Activated naive CD4-positive, alpha-beta T cell treated with anti-CD3 and anti-CD28 coated beads, Interleukin-2, amount 50 U/mL, for 72 hours (primary cell): ENCODE measurements at regions not wholly inside any gene's neighbourhood (a gene's known extent, or its start where the extent isn't known, plus 50 kb on each side); places are given as distances from the start of the nearest gene placed in this dataset.

Experiments used
- ATAC-seq, 2 donors: fragments of 150-1000 bp; cut with Tn5 transposase; 2 replicates each; pipeline ENCODE4 v1.10.0; 2021; ENCODE audit warnings: mild to moderate bottlenecking in 2 of 2, moderate library complexity in 2 of 2
- DNase-seq, 2 donors: peaks; one replicate each; pipeline ENCODE4 v3.0.0; 2021 to 2022; ENCODE audit warnings: low spot score in 2 of 2
- H3K27ac Mint-ChIP-seq, 2 donors: one replicate each; pipeline ENCODE4 v1.8.0; 2022; ENCODE audit warnings: mild to moderate bottlenecking in 2 of 2, mixed read lengths in 2 of 2
- H3K36me3 Mint-ChIP-seq, 2 donors: one replicate each; pipeline ENCODE4 v1.8.0; 2022; ENCODE audit warnings: mixed read lengths in 2 of 2
- H3K9me3 Mint-ChIP-seq, 2 donors: one replicate each; pipeline ENCODE4 v1.8.0; 2022; ENCODE audit warnings: mixed read lengths in 2 of 2

DNA sequence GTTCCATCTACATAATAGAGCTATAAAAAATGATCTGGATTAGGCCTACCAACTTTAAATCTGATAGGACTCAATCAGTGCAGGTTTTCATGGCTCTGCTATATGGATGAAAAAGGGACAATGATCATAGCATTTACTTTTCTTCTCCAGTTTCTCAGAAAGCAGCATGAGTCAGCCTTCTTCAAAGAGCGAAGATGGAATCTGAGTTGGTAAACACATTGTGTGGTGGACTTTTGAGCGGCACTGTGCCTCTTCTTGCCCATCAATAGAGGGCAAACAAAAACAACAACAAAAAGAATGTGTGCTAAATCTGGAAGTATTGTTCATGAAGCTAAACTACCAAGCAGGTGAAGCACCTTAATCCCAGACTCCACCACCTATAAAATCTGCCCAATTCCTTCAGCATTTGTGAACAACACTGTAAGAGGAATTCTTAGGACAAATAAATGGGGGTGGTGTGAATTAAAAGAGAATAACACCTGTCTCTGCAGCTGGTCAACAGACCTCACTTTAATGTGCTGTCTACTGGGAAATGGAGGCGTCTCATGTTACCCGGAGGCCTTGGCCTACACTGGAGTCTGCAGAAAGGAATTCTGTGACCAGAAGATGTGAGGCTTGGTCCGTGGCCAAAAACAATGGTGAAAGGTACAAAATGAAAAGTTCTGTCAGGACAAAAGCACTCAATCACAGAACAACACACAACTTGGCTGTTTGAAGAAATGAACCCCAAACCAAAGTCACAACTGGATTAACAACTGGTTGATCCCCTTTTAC, 609.0 kb downstream of the IRS1 start:
- Mint-ChIP-seq H3K36me3 (no peaks in the 10 kb centered on the region), H3K9me3 (no peaks in the 10 kb centered on the region), H3K27ac (no peak overlapping the region)
- no peak for ATAC-seq
- no peak for DNase-seq

DNA sequence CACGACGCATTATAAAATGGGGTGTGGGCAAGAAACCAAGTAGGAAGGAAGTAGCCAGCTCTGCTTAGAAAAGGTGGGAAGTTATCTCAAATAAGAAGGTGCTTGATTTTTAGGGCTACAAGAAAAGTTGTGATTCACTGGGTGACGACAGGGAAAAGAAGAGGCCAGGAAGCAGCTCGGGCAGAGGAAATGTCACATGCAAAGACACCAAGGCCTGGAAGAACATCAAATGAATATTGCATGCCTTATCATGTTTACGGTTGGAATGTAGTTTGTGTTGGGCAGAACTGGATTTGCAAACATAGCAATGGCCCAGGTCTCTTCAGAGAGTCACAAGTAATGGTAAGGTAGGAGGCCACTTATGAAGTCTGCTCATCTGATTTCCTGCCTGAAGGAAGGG, 610.6 kb downstream of the IRS1 start:
- H3K9me3 Mint-ChIP-seq, result no peaks in the 10 kb centered on the region
- DNase-seq (no peak), ATAC-seq (no peak)
- no peaks in the 10 kb centered on the region for H3K36me3 Mint-ChIP-seq
- no peak overlapping the region for H3K27ac Mint-ChIP-seq

DNA sequence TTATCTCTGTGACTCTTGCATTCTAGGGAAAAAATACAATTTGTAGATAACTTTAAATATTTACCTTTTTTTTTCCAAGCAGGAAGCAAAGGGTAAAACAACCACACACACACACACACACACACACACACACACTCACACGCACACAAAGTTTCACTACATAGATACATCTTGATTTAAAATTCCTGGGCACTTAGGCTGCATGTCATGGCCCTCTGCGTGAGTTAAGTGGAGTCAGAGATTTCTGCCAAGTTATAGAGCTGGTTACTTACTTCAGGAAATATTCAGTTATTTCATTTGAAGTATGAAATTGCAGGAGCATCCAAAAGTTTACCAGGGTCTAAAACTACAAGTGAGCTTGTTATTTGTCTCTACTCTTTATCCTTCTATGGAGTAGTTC, 612.0 kb downstream of the IRS1 start:
- no peaks in the 10 kb centered on the region for H3K9me3 Mint-ChIP-seq
- ATAC-seq, result no peak
- H3K36me3 Mint-ChIP-seq, result no peaks in the 10 kb centered on the region
- no peak for DNase-seq
- H3K27ac Mint-ChIP-seq, result no peak overlapping the region

DNA sequence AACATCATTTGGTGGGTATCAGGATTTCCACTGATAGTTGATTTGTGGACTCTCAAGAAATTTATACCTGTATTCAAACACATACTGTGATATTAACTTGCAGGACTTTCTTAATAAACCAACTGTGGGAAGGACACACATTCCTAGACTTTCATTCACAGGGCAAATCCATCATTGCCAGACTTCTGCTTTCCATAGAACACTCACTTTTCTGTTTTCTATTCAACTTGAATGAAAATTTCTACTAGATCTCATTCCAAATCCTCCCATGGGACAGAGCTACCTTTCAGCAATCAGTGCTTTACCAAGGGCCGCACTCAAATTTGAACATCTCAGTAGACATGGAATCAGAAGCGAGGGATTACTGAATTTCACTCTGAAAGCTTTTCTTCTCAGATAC, 612.5 kb downstream of the IRS1 start:
- no peaks in the 10 kb centered on the region for H3K9me3 Mint-ChIP-seq
- ATAC-seq (no peak), DNase-seq (no peak)
- H3K36me3 Mint-ChIP-seq, result no peaks in the 10 kb centered on the region
- no peak overlapping the region for H3K27ac Mint-ChIP-seq

DNA sequence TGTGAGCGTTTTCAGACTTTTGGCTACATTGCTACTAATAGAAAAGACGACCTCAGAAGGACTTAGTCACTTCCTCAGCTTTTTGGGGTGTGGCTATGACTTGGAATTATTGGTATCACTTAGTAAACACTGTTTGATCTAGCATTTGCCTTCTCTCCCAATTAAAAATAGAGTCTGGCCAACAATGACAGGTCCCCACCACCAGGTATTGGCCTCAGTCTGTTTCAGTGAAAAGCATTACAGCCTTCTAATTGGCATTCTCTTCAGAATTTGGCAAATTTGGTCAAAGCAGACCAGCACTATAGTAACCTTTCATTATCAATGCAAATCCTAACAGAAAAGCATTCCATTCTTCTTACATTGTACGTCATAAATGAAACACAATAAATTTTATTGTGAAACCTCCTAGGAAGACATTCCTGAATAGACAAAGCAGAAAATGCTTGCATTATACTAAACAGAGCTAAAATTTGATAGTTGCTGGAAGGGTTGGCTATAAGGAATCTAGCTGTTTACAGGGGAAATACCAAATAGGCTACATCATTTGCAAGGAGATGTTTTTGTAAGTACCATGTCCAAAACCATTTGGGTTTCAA, 613.9 kb downstream of the IRS1 start:
- DNase-seq, result no peak
- H3K27ac Mint-ChIP-seq, result no peak overlapping the region
- no peaks in the 10 kb centered on the region for H3K36me3 Mint-ChIP-seq
- ATAC-seq, result no peak
- no peaks in the 10 kb centered on the region for H3K9me3 Mint-ChIP-seq

DNA sequence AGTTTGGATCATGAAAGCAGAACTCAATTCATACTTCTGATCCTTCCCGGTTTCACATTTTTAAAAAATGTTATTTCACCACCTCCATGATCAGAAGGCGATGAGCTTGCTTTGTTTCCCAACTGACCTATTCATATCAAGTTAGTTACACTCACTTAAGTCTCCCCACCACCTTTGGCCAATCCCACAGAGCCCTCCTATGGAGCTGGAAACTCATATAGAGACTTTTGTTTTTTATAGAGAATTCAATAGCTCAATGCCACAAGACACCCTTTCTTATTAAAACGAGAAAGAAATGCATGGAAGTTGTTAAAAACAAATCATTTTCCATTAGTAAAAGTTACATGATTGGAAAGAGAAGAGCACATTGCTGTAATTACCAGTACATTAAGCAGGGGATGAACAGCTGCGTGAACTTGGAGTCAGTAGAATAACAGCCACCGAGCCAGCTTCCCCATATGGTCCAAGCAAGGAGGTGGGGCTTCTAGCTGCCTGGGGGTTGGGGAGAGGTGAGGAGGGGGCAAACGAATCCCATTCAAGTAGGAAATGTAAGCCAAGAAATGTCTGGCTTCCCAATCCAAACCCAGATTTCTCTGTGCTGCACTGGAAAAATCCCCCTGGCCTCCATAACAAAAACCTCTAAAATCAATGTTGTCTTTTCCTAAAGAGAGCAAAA, 614.5 kb downstream of the IRS1 start:
- DNase-seq, result no peak
- Mint-ChIP-seq H3K9me3 (no peaks in the 10 kb centered on the region), H3K27ac (no peak overlapping the region), H3K36me3 (no peaks in the 10 kb centered on the region)
- ATAC-seq, result no peak

DNA sequence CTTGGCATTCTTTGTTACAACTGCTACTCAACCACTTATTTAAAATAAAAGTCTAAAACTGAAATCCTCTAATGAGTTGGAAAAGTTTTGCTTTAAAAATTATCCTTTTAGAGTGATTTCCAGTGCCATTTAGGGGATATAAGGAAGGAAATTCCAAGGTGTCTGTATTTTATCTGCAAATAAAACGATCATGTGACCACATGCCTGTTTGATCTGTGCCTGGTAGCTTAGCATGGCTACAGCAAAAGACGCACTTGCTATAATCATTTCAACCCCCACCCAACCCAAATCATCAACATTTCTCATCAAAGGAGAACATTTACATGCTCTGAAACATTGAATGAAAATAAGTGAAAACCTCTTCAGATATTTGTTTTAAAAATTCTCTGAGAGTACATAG, 615.1 kb downstream of the IRS1 start:
- ATAC-seq, result no peak
- H3K27ac Mint-ChIP-seq, result no peak overlapping the region
- DNase-seq, result no peak
- H3K36me3 Mint-ChIP-seq, result no peaks in the 10 kb centered on the region
- no peaks in the 10 kb centered on the region for H3K9me3 Mint-ChIP-seq

GRCh38 chr2:226183550-226183949, 616.1 kb downstream of the IRS1 start:
- peaks cover 7% of the 10 kb centered on the region in 2 donors for H3K9me3 Mint-ChIP-seq

GRCh38 chr2:226183033-226183432, 616.6 kb downstream of the IRS1 start:
- Mint-ChIP-seq H3K9me3 (peaks cover 7 to 12% of the 10 kb centered on the region in 2 donors), H3K36me3 (peaks cover 0 to 7% of the 10 kb centered on the region in 2 donors), H3K27ac (no peak overlapping the region)
- no peak for DNase-seq
- ATAC-seq, result no peak

More at GRCh38 chr2:226183550-226183949, 616.1 kb downstream of the IRS1 start:
- no peak overlapping the region for H3K27ac Mint-ChIP-seq
- ATAC-seq, result no peak
- no peak for DNase-seq
- peaks cover 0 to 7% of the 10 kb centered on the region in 2 donors for H3K36me3 Mint-ChIP-seq

DNA sequence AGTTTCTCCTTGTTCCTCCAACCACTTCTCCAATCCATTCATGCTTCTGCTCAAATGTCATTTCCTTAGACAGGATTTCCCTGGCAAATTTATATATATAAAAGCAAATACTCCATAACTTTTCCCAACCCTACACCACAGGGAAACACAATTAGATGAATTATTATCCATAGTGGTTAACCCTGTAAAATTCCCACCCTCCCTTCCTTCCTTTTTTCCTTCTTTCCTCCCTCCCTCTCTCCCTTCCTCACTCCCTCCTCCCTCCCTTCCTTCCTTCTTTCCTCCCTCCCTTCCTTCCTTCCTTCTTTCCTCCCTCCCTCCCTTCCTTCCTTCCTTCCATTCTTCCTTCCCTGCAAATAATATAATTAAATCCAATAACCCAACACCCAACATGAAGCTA, 617.7 kb downstream of the IRS1 start:
- ATAC-seq (no peak), DNase-seq (no peak)
- peaks cover 0 to 7% of the 10 kb centered on the region in 2 donors for H3K36me3 Mint-ChIP-seq
- peaks cover 7 to 12% of the 10 kb centered on the region in 2 donors for H3K9me3 Mint-ChIP-seq
- H3K27ac Mint-ChIP-seq, result no peak overlapping the region

DNA sequence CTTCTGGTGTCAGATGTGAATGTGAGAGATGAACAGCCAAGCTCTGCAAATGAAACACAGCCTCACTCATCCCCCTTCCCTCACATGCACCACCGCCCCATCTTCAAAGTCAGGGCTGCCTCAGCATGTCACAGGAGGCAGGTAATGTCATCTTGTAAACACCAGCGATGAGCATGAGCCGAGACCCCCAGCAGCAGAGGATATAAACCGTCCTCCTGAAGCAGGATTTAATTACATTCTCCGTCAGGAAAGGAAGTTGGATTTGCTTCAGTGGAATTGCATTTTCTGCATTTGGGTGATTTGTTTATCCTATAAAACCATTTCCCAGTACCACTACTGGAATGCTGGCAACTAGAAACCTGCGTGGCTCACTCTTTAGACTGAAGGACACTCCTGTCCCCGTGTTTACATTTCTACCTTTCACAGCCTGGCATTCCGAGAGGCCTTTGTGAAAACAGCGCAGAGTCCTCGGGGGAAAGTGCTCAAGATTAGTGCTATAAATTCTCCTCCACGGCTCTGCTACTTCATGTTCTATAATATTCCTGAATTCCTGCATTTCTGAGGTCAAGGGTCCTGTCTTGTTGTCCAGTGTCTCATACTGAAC, 619.2 kb downstream of the IRS1 start:
- Mint-ChIP-seq H3K9me3 (peaks cover 11 to 16% of the 10 kb centered on the region in 2 donors), H3K36me3 (peaks cover 0 to 12% of the 10 kb centered on the region in 2 donors), H3K27ac (no peak overlapping the region)
- DNase-seq (no peak), ATAC-seq (no peak)

- DNase-seq, result no peak
These were observed 620.6 kb downstream of the IRS1 start for GRCh38 chr2:226179010-226179409.

DNA sequence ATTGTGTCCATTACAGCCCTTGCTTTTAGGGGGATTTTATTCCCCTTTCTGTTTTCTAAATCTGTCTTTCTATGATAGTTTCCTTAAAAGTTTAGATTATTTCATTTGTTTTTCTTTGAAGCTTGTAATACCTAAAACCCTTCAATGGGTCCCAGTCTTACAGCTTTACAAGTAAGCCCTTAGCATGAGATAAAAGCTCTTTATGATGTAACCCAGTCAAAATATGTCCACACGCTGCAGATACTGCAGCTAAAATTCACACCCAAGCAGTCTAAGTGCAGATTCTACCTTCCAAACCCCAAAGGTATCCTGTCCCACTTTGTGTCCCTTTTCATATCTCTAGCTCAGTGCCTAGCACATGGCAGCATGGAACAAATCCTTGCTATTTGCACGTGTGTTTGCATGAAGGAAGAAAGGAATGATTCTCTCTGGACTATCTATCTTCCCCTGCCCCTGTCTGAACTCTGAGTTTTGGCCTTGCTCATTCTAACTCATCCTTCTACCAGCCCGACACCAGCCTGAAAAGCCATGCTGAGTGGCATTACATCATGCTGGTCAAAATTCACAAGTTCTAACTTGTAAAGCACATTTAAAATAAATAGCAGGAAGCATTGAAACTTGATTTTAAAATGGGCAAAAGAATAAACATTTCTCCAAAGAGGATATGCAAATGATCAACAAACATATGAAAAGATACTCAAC, 623.2 kb downstream of the IRS1 start:
- peaks cover 11 to 16% of the 10 kb centered on the region in 2 donors for H3K9me3 Mint-ChIP-seq
- peaks cover 0 to 12% of the 10 kb centered on the region in 2 donors for H3K36me3 Mint-ChIP-seq
- H3K27ac Mint-ChIP-seq, result no peak overlapping the region
- no peak for ATAC-seq
- no peak for DNase-seq

More at GRCh38 chr2:226179010-226179409, 620.6 kb downstream of the IRS1 start:
- Mint-ChIP-seq H3K36me3 (peaks cover 0 to 12% of the 10 kb centered on the region in 2 donors), H3K9me3 (peaks cover 11 to 16% of the 10 kb centered on the region in 2 donors), H3K27ac (no peak overlapping the region)
- no peak for ATAC-seq

DNA sequence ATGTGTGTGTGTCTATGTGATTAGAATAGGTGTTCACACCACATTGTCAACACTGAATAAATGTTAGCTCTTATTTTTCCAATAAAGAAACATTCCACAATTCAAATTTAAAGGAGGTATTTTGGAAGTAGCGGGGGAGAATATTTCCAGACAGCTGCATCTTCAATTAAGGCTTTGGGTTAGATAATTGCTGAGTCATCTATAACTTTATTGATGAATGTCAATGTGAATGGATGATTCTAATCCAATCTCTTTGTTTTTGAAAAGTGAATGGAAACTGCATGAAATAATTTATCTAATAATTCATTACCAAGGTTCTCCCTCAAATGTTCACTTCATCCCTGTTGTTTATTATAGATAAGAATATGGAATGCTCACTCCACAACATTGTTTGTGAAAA, 625.2 kb downstream of the IRS1 start:
- ATAC-seq, result no peak
- Mint-ChIP-seq H3K36me3 (peaks cover 0 to 12% of the 10 kb centered on the region in 2 donors), H3K9me3 (peaks cover 10 to 16% of the 10 kb centered on the region in 2 donors), H3K27ac (no peak overlapping the region)
- no peak for DNase-seq

DNA sequence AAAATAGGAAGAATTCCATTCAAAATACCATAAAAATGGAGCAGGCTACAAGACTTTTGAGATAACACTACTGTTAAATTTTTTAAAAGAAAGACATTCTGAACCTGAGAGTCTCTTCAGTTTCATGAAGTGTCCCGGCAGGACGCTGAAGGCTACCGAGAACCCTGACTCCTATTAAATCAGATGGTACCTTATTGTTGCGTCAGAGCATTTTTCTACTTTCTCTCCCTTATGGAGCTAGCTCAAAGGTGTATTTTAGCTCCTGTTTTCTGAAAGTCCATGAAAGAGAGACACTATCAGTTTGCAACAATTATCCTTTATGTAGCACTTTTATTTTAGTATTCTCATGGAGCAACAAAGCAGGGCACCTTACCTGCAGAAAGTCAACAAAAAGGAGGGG, 626.7 kb downstream of the IRS1 start:
- Mint-ChIP-seq H3K9me3 (peaks cover 4 to 5% of the 10 kb centered on the region in 2 donors), H3K36me3 (peaks cover 0 to 5% of the 10 kb centered on the region in 2 donors), H3K27ac (no peak overlapping the region)
- DNase-seq (no peak), ATAC-seq (no peak)

GRCh38 chr2:226172309-226172708, 627.3 kb downstream of the IRS1 start:
- no peak for ATAC-seq
- Mint-ChIP-seq H3K36me3 (peaks cover 0 to 5% of the 10 kb centered on the region in 2 donors), H3K27ac (no peak overlapping the region), H3K9me3 (peaks cover 4 to 5% of the 10 kb centered on the region in 2 donors)
- no peak for DNase-seq
